Upper lobe of left lung (tissue), 4 donors: ENCODE measurements at regions not wholly inside any gene's neighbourhood (a gene's known extent, or its start where the extent isn't known, plus 50 kb on each side); places are given as distances from the start of the nearest gene placed in this dataset.

Source experiments
- POLR2AphosphoS5 ChIP-seq, 2 donors: sonication (generic); formaldehyde crosslinking; IDR thresholded peaks; one replicate each; pipeline ENCODE4 v1.5.1; 2017; ENCODE audit warnings: antibody characterized with exemption in 2 of 2
- TF ChIP-seq, protein P1 (sequence below), 6 experiments: fragments of 450-650 bp in 4 of 6; fragments of 200-600 bp in 2 of 6; sonication (generic) in 2 of 6; IDR thresholded peaks; one replicate each; pipeline ENCODE4 v1.5.1; 2016 to 2019; ENCODE audit warnings: antibody characterized with exemption in 6 of 6

- TF ChIP-seq, protein P1, sequence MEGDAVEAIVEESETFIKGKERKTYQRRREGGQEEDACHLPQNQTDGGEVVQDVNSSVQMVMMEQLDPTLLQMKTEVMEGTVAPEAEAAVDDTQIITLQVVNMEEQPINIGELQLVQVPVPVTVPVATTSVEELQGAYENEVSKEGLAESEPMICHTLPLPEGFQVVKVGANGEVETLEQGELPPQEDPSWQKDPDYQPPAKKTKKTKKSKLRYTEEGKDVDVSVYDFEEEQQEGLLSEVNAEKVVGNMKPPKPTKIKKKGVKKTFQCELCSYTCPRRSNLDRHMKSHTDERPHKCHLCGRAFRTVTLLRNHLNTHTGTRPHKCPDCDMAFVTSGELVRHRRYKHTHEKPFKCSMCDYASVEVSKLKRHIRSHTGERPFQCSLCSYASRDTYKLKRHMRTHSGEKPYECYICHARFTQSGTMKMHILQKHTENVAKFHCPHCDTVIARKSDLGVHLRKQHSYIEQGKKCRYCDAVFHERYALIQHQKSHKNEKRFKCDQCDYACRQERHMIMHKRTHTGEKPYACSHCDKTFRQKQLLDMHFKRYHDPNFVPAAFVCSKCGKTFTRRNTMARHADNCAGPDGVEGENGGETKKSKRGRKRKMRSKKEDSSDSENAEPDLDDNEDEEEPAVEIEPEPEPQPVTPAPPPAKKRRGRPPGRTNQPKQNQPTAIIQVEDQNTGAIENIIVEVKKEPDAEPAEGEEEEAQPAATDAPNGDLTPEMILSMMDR (IDR thresholded peaks at IDR 0.05): no peak
- no peak for TF ChIP-seq POLR2AphosphoS5 (IDR thresholded peaks at IDR 0.05)
Measured at GRCh38 chr14:80364274-80364673, 153.0 kb upstream of the DIO2 start.
